ENCODE measurements at regions not wholly inside any gene's neighbourhood (a gene's known extent, or its start where the extent isn't known, plus 50 kb on each side); places are given as distances from the start of the nearest gene placed in this dataset.

DNA sequence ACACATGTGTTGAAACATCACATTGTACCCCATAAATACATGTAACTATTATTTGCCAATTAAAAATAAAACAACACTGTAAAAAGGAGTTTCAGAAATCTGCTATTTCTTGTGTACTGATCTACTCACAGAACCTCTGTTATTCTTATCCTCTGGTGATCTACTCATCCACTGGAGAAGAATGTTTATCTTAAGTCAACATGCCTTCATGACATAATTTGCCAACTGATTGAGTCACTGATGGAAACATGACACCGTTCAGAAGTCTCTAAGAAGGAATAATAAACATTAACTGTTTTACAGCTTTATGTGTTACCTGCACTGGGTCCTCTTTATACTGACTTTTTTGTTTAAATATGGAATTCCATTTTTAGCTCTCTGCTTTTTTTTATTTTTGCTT, 555.2 kb downstream of the DCDC2C start:
- no peaks in the 10 kb centered on the region for H3K27me3 ChIP-seq (ENCODE audit: low read depth, low read length)
- TF ChIP-seq, protein P1, sequence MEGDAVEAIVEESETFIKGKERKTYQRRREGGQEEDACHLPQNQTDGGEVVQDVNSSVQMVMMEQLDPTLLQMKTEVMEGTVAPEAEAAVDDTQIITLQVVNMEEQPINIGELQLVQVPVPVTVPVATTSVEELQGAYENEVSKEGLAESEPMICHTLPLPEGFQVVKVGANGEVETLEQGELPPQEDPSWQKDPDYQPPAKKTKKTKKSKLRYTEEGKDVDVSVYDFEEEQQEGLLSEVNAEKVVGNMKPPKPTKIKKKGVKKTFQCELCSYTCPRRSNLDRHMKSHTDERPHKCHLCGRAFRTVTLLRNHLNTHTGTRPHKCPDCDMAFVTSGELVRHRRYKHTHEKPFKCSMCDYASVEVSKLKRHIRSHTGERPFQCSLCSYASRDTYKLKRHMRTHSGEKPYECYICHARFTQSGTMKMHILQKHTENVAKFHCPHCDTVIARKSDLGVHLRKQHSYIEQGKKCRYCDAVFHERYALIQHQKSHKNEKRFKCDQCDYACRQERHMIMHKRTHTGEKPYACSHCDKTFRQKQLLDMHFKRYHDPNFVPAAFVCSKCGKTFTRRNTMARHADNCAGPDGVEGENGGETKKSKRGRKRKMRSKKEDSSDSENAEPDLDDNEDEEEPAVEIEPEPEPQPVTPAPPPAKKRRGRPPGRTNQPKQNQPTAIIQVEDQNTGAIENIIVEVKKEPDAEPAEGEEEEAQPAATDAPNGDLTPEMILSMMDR (IDR thresholded peaks at IDR 0.05; ENCODE audit: low read depth, low read length), result no peak
- TF ChIP-seq EZH2phosphoT487 (IDR thresholded peaks at IDR 0.05; ENCODE audit: low read depth), result no peak
- no peaks in the 10 kb centered on the region for H3K79me2 ChIP-seq (ENCODE audit: low read length)
- no peak overlapping the region for H3K9ac ChIP-seq (ENCODE audit: low read length)
- H2AFZ ChIP-seq (ENCODE audit: low read depth, low read length), result no peak overlapping the region
- H3K9me3 ChIP-seq (ENCODE audit: insufficient read depth, low read length), result no peaks in the 10 kb centered on the region
- no peaks in the 10 kb centered on the region for H4K20me1 ChIP-seq (ENCODE audit: insufficient read depth, low read length)
- no peak overlapping the region for H3K4me3 ChIP-seq (ENCODE audit: low read length)
- H3K27ac ChIP-seq (ENCODE audit: low read length), result no peak overlapping the region
- peaks cover 5% of the 10 kb centered on the region; the same call in 1 of the 2 replicates for H3K4me1 ChIP-seq (ENCODE audit: low read length)
- H3K4me2 ChIP-seq (ENCODE audit: low read length), result no peak overlapping the region
- H3K36me3 ChIP-seq (replicated peaks; ENCODE audit: low read depth, low read length), result no peaks in the 10 kb centered on the region

DNA sequence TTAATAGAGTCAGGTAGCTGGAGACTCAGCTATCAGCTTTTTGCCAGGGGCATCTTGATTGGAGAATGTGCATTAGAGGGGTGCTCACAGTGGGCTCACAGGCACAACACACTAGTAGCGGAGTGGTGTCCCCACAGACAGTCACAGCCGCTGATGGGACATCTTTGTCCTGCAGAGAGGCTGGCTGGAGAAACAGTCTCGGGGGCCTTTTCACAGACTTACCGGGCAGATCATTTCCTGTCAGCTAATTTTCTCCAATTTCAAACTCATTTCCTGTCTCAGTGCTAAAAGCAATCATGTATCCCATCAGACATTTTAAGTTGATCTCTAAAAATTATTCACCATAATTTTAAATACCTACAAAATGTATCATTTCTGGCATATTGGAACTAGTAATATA, 562.6 kb downstream of the DCDC2C start:
- Histone ChIP-seq H3K9me3 (ENCODE audit: insufficient read depth, low read length) (no peaks in the 10 kb centered on the region), H3K4me1 (ENCODE audit: low read length) (no peaks in the 10 kb centered on the region), H3K4me3 (ENCODE audit: low read length) (no peak overlapping the region), H3K36me3 (replicated peaks; ENCODE audit: low read depth, low read length) (no peaks in the 10 kb centered on the region), H3K79me2 (ENCODE audit: low read length) (no peaks in the 10 kb centered on the region), H3K4me2 (ENCODE audit: low read length) (no peak overlapping the region), H3K9ac (ENCODE audit: low read length) (no peak overlapping the region), H3K27ac (ENCODE audit: low read length) (no peak overlapping the region), H3K27me3 (ENCODE audit: low read depth, low read length) (no peaks in the 10 kb centered on the region), H2AFZ (ENCODE audit: low read depth, low read length) (no peak overlapping the region), H4K20me1 (ENCODE audit: insufficient read depth, low read length) (no peaks in the 10 kb centered on the region)
- TF ChIP-seq, protein P1 (IDR thresholded peaks at IDR 0.05; ENCODE audit: low read depth, low read length), result no peak
- TF ChIP-seq EZH2phosphoT487 (IDR thresholded peaks at IDR 0.05; ENCODE audit: low read depth), result no peak

DNA sequence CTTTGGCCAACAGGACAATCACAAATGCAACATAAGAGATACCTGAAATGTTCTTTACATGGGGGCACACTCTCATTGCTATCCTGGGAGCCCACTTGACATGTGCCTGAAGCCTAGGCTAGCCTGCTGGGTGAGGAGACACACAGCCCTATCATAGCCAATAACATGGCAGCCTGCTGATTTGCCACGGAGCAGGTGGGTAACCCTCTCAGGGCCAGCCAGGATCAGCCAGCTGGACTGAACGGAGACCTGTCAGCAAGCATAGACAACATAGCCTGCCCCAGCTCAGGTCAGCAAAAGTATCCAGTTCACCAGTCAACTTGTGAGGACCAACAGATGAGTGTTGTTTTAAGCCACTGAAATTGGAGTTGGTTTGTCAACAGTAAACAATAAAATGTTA, 566.5 kb downstream of the DCDC2C start:
- no peaks in the 10 kb centered on the region for H3K79me2 ChIP-seq (ENCODE audit: low read length)
- no peak overlapping the region for H3K4me2 ChIP-seq (ENCODE audit: low read length)
- H2AFZ ChIP-seq (ENCODE audit: low read depth, low read length), result no peak overlapping the region
- no peak overlapping the region for H3K4me3 ChIP-seq (ENCODE audit: low read length)
- no peak overlapping the region for H3K27ac ChIP-seq (ENCODE audit: low read length)
- H3K4me1 ChIP-seq (ENCODE audit: low read length), result no peaks in the 10 kb centered on the region
- TF ChIP-seq, protein P1 (IDR thresholded peaks at IDR 0.05; ENCODE audit: low read depth, low read length), result no peak
- TF ChIP-seq EZH2phosphoT487 (IDR thresholded peaks at IDR 0.05; ENCODE audit: low read depth), result no peak
- H3K9me3 ChIP-seq (ENCODE audit: insufficient read depth, low read length), result no peaks in the 10 kb centered on the region
- H4K20me1 ChIP-seq (ENCODE audit: insufficient read depth, low read length), result no peaks in the 10 kb centered on the region
- no peaks in the 10 kb centered on the region for H3K36me3 ChIP-seq (replicated peaks; ENCODE audit: low read depth, low read length)
- H3K27me3 ChIP-seq (ENCODE audit: low read depth, low read length), result no peaks in the 10 kb centered on the region
- no peak overlapping the region for H3K9ac ChIP-seq (ENCODE audit: low read length)

DNA sequence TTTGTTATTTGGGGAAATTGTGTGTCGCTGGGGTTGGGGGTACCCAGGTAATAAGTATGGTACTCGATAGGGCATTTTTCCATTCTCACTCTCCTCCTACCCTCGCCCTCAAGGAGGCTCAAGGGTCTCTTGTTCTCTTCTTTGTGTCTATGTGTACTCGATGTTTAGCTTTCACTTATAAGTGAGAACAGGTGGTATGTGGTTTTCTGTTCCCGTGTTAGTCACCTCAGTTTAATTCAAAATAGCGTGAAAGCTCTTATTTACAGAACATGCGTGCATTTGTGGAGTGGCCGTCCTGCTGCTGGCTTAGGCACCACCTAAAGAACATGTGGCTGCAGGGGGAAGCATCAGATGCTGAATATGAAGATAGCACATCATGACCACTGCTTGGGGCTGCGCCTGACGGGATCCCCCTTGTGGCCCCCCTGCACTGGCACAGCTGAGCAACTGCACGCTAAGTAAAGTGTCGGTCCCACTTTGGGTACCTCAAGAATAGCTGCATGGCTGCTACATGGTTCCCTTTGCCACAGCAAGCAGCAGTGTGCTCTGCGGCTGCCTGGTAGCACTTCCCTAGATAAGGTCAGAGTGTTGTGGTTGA, 569.0 kb downstream of the DCDC2C start:
- 0 out of 2 replicates have a peak overlapping the region, but pooled peaks have one; percentile 18 for H3K4me2 ChIP-seq (ENCODE audit: low read length)
- TF ChIP-seq, protein P1 (IDR thresholded peaks at IDR 0.05; ENCODE audit: low read depth, low read length), result no peak
- no peak for TF ChIP-seq EZH2phosphoT487 (IDR thresholded peaks at IDR 0.05; ENCODE audit: low read depth)

More for the DNA sequence above, 569.0 kb downstream of the DCDC2C start:
- H4K20me1 ChIP-seq (ENCODE audit: insufficient read depth, low read length), result no peaks in the 10 kb centered on the region
- H3K79me2 ChIP-seq (ENCODE audit: low read length), result no peaks in the 10 kb centered on the region
- H3K4me3 ChIP-seq (ENCODE audit: low read length), result peak overlapping the region; percentile 20; the same call in 1 of the 2 replicates
- H2AFZ ChIP-seq (ENCODE audit: low read depth, low read length), result no peak overlapping the region; the same call in 1 of the 2 replicates
- no peaks in the 10 kb centered on the region for H3K4me1 ChIP-seq (ENCODE audit: low read length)
- H3K36me3 ChIP-seq (replicated peaks; ENCODE audit: low read depth, low read length), result no peaks in the 10 kb centered on the region
- no peak overlapping the region for H3K9ac ChIP-seq (ENCODE audit: low read length)
- no peaks in the 10 kb centered on the region for H3K9me3 ChIP-seq (ENCODE audit: insufficient read depth, low read length)
- no peaks in the 10 kb centered on the region for H3K27me3 ChIP-seq (ENCODE audit: low read depth, low read length)
- no peak overlapping the region for H3K27ac ChIP-seq (ENCODE audit: low read length)

Measured in OCI-LY3 (cell line).